Choroid plexus epithelial cell (primary cell): ENCODE measurements at regions not wholly inside any gene's neighbourhood (a gene's known extent, or its start where the extent isn't known, plus 50 kb on each side); places are given as distances from the start of the nearest gene placed in this dataset.

Experiments
- DNase-seq: peaks from one replicate; pipeline ENCODE4 v3.0.0-alpha.2; 2010; ENCODE audit warnings: low read depth
- H3K4me3 ChIP-seq: 2 replicates; pipeline ENCODE4 v1.5.1; 2011; ENCODE audit warnings: low read depth, mild to moderate bottlenecking, control low read depth, low read length, moderate library complexity
- CTCF ChIP-seq: conservative IDR thresholded peaks from 2 replicates; pipeline ENCODE4 v1.5.1; 2011; ENCODE audit warnings: low read depth, mild to moderate bottlenecking, control low read depth, inconsistent platforms, low read length, moderate library complexity

- DNase-seq, result no peak
- no peak overlapping the region for H3K4me3 ChIP-seq
- no peak for TF ChIP-seq CTCF
Measured at GRCh38 chr12:77601069-77601468, 229.6 kb upstream of the NAV3 start.

GRCh38 chr12:77600468-77600843 is 230.2 kb upstream of the NAV3 start:
- TF ChIP-seq CTCF, result no peak
- no peak for DNase-seq
- H3K4me3 ChIP-seq, result no peak overlapping the region

- H3K4me3 ChIP-seq, result no peak overlapping the region
- DNase-seq, result no peak
- TF ChIP-seq CTCF, result no peak
Measured at GRCh38 chr12:77599782-77600467, 230.8 kb upstream of the NAV3 start.

GRCh38 chr12:77594366-77594765 is 236.3 kb upstream of the NAV3 start:
- TF ChIP-seq CTCF, result no peak
- DNase-seq, result no peak
- no peak overlapping the region for H3K4me3 ChIP-seq

- no peak overlapping the region for H3K4me3 ChIP-seq
- DNase-seq, result no peak
- TF ChIP-seq CTCF, result no peak
Measured at GRCh38 chr12:77592836-77593235, 237.9 kb upstream of the NAV3 start.

GRCh38 chr12:77591959-77592743 is 238.5 kb upstream of the NAV3 start:
- no peak for DNase-seq
- H3K4me3 ChIP-seq, result no peak overlapping the region
- TF ChIP-seq CTCF, result no peak

GRCh38 chr12:77590306-77590705 is 240.4 kb upstream of the NAV3 start:
- TF ChIP-seq CTCF, result no peak
- DNase-seq, result no peak
- no peak overlapping the region for H3K4me3 ChIP-seq
